ENCODE measurements at regions not wholly inside any gene's neighbourhood (a gene's known extent, or its start where the extent isn't known, plus 50 kb on each side); places are given as distances from the start of the nearest gene placed in this dataset.

DNA sequence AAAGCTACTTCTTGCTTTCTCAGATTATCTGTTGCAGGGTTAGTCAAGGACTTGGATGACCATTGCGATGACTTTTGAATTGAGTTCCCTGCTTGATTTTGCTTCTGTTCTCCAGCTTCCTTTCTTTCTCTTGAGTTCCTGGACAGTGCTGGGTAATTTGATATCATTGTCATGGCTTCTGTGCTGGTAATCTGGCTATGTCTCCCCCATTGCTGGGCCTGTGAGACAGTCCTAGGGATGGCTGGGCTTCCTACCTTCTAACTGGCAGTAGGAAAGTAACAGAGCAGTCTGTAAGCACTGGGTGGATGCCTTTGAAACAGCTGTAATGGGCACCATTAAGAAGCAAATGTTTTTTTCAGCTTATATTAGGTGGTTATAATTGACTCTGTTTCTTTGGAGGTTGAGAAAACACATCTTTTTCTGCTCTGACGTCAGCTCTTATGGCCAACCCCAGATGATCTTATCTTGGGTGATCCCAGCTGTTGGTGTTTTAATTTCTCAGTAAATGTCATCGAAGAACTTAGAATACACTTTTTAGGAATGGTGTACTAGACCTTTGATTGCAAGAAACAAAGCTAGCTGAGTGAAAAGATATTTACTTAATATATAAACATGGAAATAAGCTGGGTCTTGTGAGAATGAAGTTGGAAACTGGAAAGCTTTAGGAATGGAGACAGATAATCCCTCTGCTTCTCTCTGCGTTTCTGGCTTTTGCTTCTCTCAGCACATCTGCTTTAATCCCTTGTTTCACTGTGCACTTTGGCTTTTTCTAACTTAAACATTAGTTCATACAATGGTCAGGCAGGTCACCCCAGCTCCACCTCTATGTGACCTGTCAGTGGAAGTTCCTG, 195.0 kb upstream of the MAN1A1 start:
- Mint-ChIP-seq H3K4me1 (no peaks in the 10 kb centered on the region), H3K27ac (no peak overlapping the region)
- ATAC-seq (ENCODE audit: low read depth), result no peak

DNA sequence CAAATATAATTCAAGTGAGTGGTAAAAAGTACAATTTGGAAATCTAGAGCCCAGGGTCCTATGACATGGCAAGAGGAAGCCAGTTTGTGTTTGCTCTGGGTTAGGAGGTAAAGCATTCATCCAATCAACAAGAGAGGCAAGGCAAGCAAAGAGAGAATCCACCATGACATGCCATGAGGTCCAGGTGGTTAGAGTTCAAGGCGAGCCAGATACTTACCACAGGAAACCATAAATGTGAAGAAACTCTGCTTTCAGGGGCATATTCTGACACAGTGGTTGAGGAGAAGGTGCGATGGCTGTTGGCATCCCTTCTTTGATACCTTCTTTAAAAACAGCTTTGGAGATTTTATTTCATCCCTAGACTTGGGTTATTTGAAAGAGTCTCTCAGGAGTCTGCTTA, 193.8 kb upstream of the MAN1A1 start:
- CTCF ChIA-PET, result no interaction called here
- POLR2A ChIA-PET, result no interaction called here
- no peak for ATAC-seq (ENCODE audit: low read depth)

More for the DNA sequence above, 195.0 kb upstream of the MAN1A1 start:
- TF ChIP-seq, protein P1, sequence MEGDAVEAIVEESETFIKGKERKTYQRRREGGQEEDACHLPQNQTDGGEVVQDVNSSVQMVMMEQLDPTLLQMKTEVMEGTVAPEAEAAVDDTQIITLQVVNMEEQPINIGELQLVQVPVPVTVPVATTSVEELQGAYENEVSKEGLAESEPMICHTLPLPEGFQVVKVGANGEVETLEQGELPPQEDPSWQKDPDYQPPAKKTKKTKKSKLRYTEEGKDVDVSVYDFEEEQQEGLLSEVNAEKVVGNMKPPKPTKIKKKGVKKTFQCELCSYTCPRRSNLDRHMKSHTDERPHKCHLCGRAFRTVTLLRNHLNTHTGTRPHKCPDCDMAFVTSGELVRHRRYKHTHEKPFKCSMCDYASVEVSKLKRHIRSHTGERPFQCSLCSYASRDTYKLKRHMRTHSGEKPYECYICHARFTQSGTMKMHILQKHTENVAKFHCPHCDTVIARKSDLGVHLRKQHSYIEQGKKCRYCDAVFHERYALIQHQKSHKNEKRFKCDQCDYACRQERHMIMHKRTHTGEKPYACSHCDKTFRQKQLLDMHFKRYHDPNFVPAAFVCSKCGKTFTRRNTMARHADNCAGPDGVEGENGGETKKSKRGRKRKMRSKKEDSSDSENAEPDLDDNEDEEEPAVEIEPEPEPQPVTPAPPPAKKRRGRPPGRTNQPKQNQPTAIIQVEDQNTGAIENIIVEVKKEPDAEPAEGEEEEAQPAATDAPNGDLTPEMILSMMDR (IDR thresholded peaks at IDR 0.05), result no peak
- intact Hi-C loops (cut with micrococcal nuclease), result no loop called here
- POLR2A ChIA-PET, result no interaction called here
- CTCF ChIA-PET, result no interaction called here
- DNase-seq, result no peak
- Mint-ChIP-seq H3K36me3 (ENCODE audit: low read depth) (no peaks in the 10 kb centered on the region), H3K27me3 (no peaks in the 10 kb centered on the region), H3K4me3 (no peak overlapping the region), H3K9me3 (no peaks in the 10 kb centered on the region)

DNA sequence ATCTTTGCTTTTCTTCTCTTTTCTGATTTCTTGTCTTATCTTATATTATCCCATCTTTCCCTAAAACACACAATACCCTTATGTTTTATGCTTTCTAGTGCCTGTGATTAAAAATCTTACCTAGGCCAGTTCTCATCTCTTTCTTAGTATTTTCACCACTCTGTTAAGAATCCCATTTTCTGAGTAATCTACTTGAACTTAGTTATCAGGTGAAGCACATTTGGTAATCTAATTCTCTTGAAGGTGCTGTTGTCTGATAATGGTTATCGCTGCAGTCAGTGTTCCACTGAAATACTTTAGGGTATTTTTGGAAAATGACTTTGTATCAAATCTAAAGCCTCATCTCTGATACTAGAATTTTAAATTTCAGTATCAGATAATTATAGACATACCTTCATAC, 192.5 kb upstream of the MAN1A1 start:
- H3K4me1 Mint-ChIP-seq, result no peaks in the 10 kb centered on the region
- ATAC-seq (ENCODE audit: low read depth) (no peak), DNase-seq (no peak)
- ChIA-PET POLR2A (no interaction called here), CTCF (no interaction called here)
- no peak overlapping the region for H3K4me3 Mint-ChIP-seq
- no peaks in the 10 kb centered on the region for H3K27me3 Mint-ChIP-seq
- intact Hi-C loops (cut with micrococcal nuclease), result no loop called here
- H3K9me3 Mint-ChIP-seq, result no peaks in the 10 kb centered on the region
- TF ChIP-seq, protein P1 (IDR thresholded peaks at IDR 0.05), result no peak
- H3K27ac Mint-ChIP-seq, result no peak overlapping the region
- H3K36me3 Mint-ChIP-seq (ENCODE audit: low read depth), result no peaks in the 10 kb centered on the region

More for the DNA sequence above, 193.8 kb upstream of the MAN1A1 start:
- H3K36me3 Mint-ChIP-seq (ENCODE audit: low read depth), result no peaks in the 10 kb centered on the region
- no peak overlapping the region for H3K4me3 Mint-ChIP-seq
- no peak overlapping the region for H3K27ac Mint-ChIP-seq
- no peaks in the 10 kb centered on the region for H3K27me3 Mint-ChIP-seq
- DNase-seq, result no peak
- TF ChIP-seq, protein P1 (IDR thresholded peaks at IDR 0.05), result no peak
- no peaks in the 10 kb centered on the region for H3K4me1 Mint-ChIP-seq
- intact Hi-C loops (cut with micrococcal nuclease), result no loop called here
- H3K9me3 Mint-ChIP-seq, result no peaks in the 10 kb centered on the region

DNA sequence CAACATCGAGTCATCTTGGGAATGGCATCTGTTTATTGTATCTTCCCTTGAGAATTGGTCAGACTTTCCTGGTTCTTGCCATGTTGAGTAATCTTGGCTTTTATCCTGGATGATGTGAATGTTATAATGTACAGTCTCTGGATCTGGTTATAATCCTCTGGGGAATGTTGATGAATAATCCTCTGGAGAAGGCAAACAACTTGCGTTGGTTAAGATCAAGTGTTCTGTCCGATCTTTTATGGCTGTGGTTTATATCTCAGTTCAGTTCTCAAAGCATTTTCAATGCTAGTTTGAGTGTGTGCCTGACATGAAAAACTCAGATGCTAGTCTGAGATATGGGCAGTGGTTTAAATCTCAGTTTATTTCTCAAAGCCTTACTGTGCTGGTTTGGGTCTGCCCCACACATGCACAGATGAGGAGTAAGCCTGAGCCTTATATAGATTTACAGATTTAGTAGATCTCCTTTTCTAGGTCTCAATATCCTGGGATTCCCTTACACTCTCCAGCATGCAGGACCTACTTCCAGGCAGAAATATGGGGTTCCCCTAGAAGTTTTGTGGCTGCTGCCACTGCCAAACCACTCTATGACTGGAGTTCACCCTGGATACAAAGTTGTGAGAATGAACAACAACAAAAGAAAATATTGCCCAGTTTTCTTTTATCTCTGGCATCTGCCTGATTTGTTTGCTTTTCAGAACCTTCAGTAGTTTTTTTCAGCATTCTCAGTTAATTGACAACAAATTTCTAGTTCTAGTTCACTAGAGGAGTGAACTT, 191.8 kb upstream of the MAN1A1 start:
- ATAC-seq (ENCODE audit: low read depth), result no peak
- intact Hi-C loops (cut with micrococcal nuclease), result no loop called here
- H3K36me3 Mint-ChIP-seq (ENCODE audit: low read depth), result no peaks in the 10 kb centered on the region
- ChIA-PET CTCF (no interaction called here), POLR2A (no interaction called here)
- TF ChIP-seq, protein P1 (IDR thresholded peaks at IDR 0.05), result no peak
- no peaks in the 10 kb centered on the region for H3K9me3 Mint-ChIP-seq
- no peak overlapping the region for H3K27ac Mint-ChIP-seq
- H3K27me3 Mint-ChIP-seq, result no peaks in the 10 kb centered on the region
- no peak for DNase-seq
- H3K4me3 Mint-ChIP-seq, result no peak overlapping the region
- no peaks in the 10 kb centered on the region for H3K4me1 Mint-ChIP-seq

DNA sequence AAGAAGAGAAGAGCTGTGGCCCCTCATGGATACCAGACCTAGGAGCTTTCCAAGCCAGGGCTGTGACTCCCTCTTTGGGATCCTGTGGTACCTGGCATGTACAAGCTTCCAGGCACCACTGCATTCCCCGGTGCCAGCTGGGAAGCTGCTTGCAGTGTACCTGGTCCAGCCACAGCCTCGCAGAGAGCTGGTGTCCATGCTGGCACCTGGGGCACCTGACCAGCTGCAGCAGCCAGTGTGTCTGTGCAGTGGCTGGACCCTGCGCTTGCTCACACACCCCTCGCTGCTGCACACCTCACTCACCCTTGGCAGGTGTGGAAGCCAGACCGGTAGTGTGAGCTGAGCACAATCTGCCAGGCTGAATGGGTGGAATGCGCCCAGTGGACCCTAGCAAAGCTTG, 190.9 kb upstream of the MAN1A1 start:
- intact Hi-C loops (cut with micrococcal nuclease), result no loop called here
- DNase-seq, result no peak
- POLR2A ChIA-PET, result no interaction called here
- Mint-ChIP-seq H3K4me3 (no peak overlapping the region), H3K36me3 (ENCODE audit: low read depth) (no peaks in the 10 kb centered on the region), H3K4me1 (no peaks in the 10 kb centered on the region), H3K9me3 (no peaks in the 10 kb centered on the region), H3K27me3 (no peaks in the 10 kb centered on the region), H3K27ac (no peak overlapping the region)
- CTCF ChIA-PET, result no interaction called here
- TF ChIP-seq, protein P1 (IDR thresholded peaks at IDR 0.05), result no peak
- ATAC-seq (ENCODE audit: low read depth), result no peak
